GM23248 (cell line): ENCODE measurements at regions not wholly inside any gene's neighbourhood (a gene's known extent, or its start where the extent isn't known, plus 50 kb on each side); places are given as distances from the start of the nearest gene placed in this dataset.

ENCODE experiments used
- DNase-seq: peaks from one replicate; pipeline ENCODE4 v3.0.0-alpha.2; 2015
- H2AFZ ChIP-seq: fragments of 200-600 bp; sonication (generic); 2 replicates; pipeline ENCODE4 v1.6.1; 2016; ENCODE audit warnings: antibody characterized with exemption
- H3F3A ChIP-seq: fragments of 200-600 bp; sonication (generic); 2 replicates; pipeline ENCODE4 v1.6.1; 2016; ENCODE audit warnings: mild to moderate bottlenecking, antibody characterized with exemption, mixed run types; ENCODE audit not compliant: insufficient read depth
- H3K27ac ChIP-seq: fragments of 200-600 bp; sonication (generic); 2 replicates; pipeline ENCODE4 v1.5.1; 2016; ENCODE audit warnings: mild to moderate bottlenecking
- H3K27me3 ChIP-seq: fragments of 200-600 bp; sonication (generic); replicated peaks from 2 replicates; pipeline ENCODE4 v1.6.1; 2016; ENCODE audit warnings: mild to moderate bottlenecking; ENCODE audit not compliant: insufficient read depth
- H3K36me3 ChIP-seq: fragments of 200-600 bp; sonication (generic); 2 replicates; pipeline ENCODE4 v1.6.1; 2016; ENCODE audit warnings: low read depth, mild to moderate bottlenecking
- H3K4me1 ChIP-seq: fragments of 200-600 bp; sonication (generic); 2 replicates; pipeline ENCODE4 v1.6.1; 2016; ENCODE audit warnings: mild to moderate bottlenecking; ENCODE audit not compliant: insufficient read depth
- H3K4me2 ChIP-seq: fragments of 200-600 bp; sonication (generic); one replicate; pipeline ENCODE4 v1.6.1; 2016; ENCODE audit warnings: mild to moderate bottlenecking; ENCODE audit not compliant: unreplicated experiment
- H3K4me3 ChIP-seq: fragments of 200-600 bp; sonication (generic); 2 replicates; pipeline ENCODE4 v1.5.1; 2016; ENCODE audit warnings: mild to moderate bottlenecking
- H3K79me2 ChIP-seq: fragments of 200-600 bp; sonication (generic); 2 replicates; pipeline ENCODE4 v1.6.1; 2016; ENCODE audit warnings: mild to moderate bottlenecking; ENCODE audit not compliant: insufficient read depth
- H3K9ac ChIP-seq: fragments of 200-600 bp; sonication (generic); 2 replicates; pipeline ENCODE4 v1.6.1; 2016; ENCODE audit warnings: mild to moderate bottlenecking
- H3K9me2 ChIP-seq: fragments of 200-600 bp; sonication (generic); 2 replicates; pipeline ENCODE4 v1.6.1; 2016; ENCODE audit warnings: mixed run types, mild to moderate bottlenecking, moderate library complexity; ENCODE audit not compliant: insufficient read depth
- H3K9me3 ChIP-seq: fragments of 200-600 bp; sonication (generic); one replicate; pipeline ENCODE4 v1.6.1; 2017; ENCODE audit warnings: low read depth
- H4K20me1 ChIP-seq: fragments of 200-600 bp; sonication (generic); 2 replicates; pipeline ENCODE4 v1.6.0; 2016; ENCODE audit not compliant: insufficient read depth
- EZH2 ChIP-seq: fragments of 200-600 bp; sonication (generic); IDR thresholded peaks from 2 replicates; pipeline ENCODE4 v1.6.1; 2018; ENCODE audit warnings: antibody characterized with exemption, mild to moderate bottlenecking; ENCODE audit not compliant: insufficient read depth, poor library complexity, severe bottlenecking
- EZH2phosphoT487 ChIP-seq: fragments of 200-600 bp; sonication (generic); IDR thresholded peaks from 2 replicates; pipeline ENCODE4 v1.6.1; 2018; ENCODE audit warnings: antibody characterized with exemption, moderate library complexity, mild to moderate bottlenecking, low read depth; ENCODE audit not compliant: insufficient read depth
- WGBS, 2 experiments: methylation state at CpG; one replicate each; pipeline ENCODE4 v1.1.6; 2015 to 2017; ENCODE audit warnings: low lambda C conversion rate in 2 of 2, low coverage in 1 of 2; ENCODE audit errors: missing lambda C conversion rate in 2 of 2; 5-methylcytosine and 5-hydroxymethylcytosine counted together
- in situ Hi-C: fragments of 300-500 bp; cut with MboI; formaldehyde crosslinking; loops from 2 replicates; pipeline ENCODE4 v1.15.0; 2020

DNA sequence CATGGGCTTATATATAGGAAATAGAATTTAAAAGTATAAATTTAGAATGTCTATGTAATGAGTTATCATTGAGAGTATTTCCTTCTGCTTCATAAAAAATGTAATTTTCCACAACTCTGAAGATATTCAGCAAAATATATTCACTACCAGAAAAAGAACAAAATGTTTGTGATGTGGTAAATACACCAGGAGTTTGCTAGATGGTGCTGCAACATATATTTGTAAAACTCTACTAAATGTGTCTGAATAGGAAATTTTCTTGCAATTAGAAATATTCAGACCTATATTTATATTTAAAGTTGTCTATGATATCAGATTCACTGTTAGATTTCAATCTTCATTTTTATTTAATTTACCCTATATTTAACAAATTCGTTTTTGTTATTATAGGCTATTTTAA is 201.1 kb downstream of the PPP1R3A start:
- Histone ChIP-seq H3K36me3 (no peaks in the 10 kb centered on the region), H3K9me2 (no peaks in the 10 kb centered on the region), H3K4me3 (no peak overlapping the region), H3K9me3 (no peaks in the 10 kb centered on the region), H3K9ac (no peak overlapping the region), H4K20me1 (no peaks in the 10 kb centered on the region), H3F3A (no peaks in the 10 kb centered on the region), H3K79me2 (no peaks in the 10 kb centered on the region), H3K27me3 (no peaks in the 10 kb centered on the region), H3K4me2 (no peak overlapping the region), H3K4me1 (no peaks in the 10 kb centered on the region), H2AFZ (no peak overlapping the region), H3K27ac (no peak overlapping the region)
- DNase-seq: no peak
- in situ Hi-C loops: no loop called here
- TF ChIP-seq EZH2phosphoT487: no peak
- TF ChIP-seq EZH2: no peak
- WGBS, 2 experiments: 4 to 6% methylated on average over 1 of the region's 1 CpG

DNA sequence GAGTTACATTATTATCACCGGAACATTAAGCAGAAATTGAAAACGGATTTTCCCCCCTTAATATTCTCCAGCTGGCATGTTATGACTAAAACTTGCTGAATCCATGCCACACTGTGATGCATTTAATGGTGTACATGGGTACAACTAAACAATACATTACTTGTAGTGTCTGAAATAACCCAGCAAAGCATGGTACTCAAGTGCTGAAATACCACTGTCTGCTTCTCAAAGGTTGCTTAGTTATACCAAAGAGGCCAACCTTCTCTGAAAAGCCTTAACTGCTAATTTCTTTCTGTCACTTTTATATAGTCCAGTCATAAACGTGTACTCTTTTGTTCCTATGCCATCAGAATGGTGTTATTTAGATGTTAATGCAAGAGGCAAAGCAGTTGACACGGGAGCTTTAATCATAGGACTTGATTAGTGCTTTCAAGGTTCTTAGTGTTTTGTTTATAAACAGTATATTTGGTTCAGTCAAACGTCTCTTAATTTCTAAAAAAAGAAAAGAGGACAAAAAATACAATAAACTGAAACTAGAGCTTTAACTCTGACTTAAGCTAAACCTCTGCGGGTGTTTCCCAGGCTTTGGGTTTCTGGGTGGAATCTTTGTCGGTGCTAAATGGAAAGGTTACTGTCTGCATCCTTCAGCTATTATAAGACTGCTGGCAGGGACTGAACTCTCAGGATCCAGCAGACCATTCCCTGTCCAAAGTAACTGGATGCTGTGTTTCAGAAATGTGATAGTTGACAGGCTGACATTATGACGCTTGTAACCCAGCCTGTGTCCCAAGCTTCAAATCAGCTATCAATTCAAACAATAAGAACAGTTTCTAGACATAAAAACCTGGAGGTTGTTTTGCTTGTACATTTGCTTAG is 202.6 kb downstream of the PPP1R3A start:
- peak; percentile 4 for DNase-seq
- H3K4me1 ChIP-seq: no peaks in the 10 kb centered on the region
- H3K4me2 ChIP-seq: no peak overlapping the region
- no peak for TF ChIP-seq EZH2
- no peak for TF ChIP-seq EZH2phosphoT487
- no peaks in the 10 kb centered on the region for H4K20me1 ChIP-seq
- no peak overlapping the region for H3K4me3 ChIP-seq
- WGBS, 2 experiments: 3 to 8% methylated on average over 8 of the region's 8 CpGs
- in situ Hi-C loops: no loop called here
- H3K9ac ChIP-seq: no peak overlapping the region
- no peaks in the 10 kb centered on the region for H3K9me3 ChIP-seq
- no peaks in the 10 kb centered on the region for H3F3A ChIP-seq
- H3K36me3 ChIP-seq: no peaks in the 10 kb centered on the region
- H3K27me3 ChIP-seq: no peaks in the 10 kb centered on the region
- no peaks in the 10 kb centered on the region for H3K9me2 ChIP-seq
- no peaks in the 10 kb centered on the region for H3K79me2 ChIP-seq
- H3K27ac ChIP-seq: no peak overlapping the region
- peak overlapping the region; percentile 41 for H2AFZ ChIP-seq

DNA sequence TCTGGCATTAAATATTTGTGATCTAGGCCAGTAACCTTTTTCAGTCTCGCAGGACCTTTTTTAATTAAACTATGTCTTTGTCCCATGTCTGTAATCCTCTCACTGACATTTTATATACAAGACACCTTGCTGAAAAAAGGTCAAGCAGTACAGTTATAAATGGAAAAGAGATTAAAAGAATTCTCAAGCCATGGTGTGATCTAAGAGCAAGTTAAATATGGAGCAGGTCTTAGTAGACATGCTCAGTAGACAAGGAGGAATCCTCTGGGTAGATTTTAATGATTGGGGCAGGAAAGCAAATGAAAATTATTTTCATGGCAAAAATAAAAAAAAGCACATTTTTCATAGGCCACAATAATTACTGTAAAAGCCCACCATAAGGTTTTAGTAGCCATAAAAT is 203.5 kb downstream of the PPP1R3A start:
- Histone ChIP-seq H2AFZ (no peak overlapping the region), H3K27ac (no peak overlapping the region), H3F3A (no peaks in the 10 kb centered on the region), H3K36me3 (no peaks in the 10 kb centered on the region), H4K20me1 (no peaks in the 10 kb centered on the region), H3K4me1 (peaks cover 5% of the 10 kb centered on the region; the same call in 1 of the 2 replicates), H3K4me2 (no peak overlapping the region), H3K4me3 (no peak overlapping the region), H3K79me2 (no peaks in the 10 kb centered on the region), H3K9me2 (no peaks in the 10 kb centered on the region), H3K27me3 (no peaks in the 10 kb centered on the region), H3K9me3 (no peaks in the 10 kb centered on the region), H3K9ac (no peak overlapping the region)
- in situ Hi-C loops: no loop called here
- TF ChIP-seq EZH2: no peak
- no peak for TF ChIP-seq EZH2phosphoT487
- WGBS, 2 experiments: 0% methylated on average over 1 of the region's 1 CpG
- no peak for DNase-seq

DNA sequence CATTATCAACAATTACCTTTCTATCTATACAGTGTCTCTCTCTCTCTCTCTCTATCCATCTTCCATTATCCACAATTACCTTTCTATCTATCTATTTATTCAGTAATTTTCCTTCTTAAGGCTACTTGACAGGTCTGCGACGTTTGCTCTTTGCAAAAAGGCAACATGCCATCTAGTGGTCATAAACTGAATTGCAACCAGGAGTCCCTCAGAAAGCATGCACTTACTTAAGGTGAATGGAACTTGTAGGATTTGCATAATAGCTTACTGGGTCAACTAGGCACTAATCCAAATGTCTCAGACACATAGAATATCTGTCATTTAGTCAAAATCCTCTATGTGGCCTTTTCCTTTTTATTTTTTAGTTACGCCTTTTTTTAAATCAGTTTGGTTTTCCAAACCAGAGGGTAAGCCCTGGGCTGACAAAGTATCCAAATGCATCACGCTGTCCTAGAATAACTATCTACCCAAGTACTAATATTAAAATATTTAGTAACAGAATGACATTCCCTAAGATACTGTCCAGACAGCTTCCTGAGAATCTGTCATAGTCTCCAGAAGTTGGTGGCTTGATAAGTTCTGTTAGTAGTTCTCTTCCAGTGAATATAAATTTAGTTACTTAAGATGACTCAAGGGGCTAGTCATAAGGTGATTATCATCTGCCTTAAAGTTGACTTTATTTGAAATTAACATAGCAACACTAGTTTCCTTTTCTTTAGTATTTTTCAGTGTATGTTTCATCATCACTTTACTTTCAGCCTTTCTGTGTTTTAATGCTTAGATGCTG is 208.3 kb downstream of the PPP1R3A start:
- Histone ChIP-seq H3K9me2 (no peaks in the 10 kb centered on the region), H2AFZ (no peak overlapping the region), H3K36me3 (no peaks in the 10 kb centered on the region), H3K4me2 (no peak overlapping the region), H3K27me3 (no peaks in the 10 kb centered on the region), H3K79me2 (no peaks in the 10 kb centered on the region), H3K9ac (no peak overlapping the region), H3F3A (no peaks in the 10 kb centered on the region), H4K20me1 (no peaks in the 10 kb centered on the region), H3K9me3 (no peaks in the 10 kb centered on the region), H3K27ac (no peak overlapping the region), H3K4me1 (peaks cover 5% of the 10 kb centered on the region; the same call in 1 of the 2 replicates), H3K4me3 (no peak overlapping the region)
- TF ChIP-seq EZH2 (no peak), EZH2phosphoT487 (no peak)
- in situ Hi-C loops: no loop called here
- peak; percentile 79 for DNase-seq
- WGBS, 2 experiments: 32 to 38% methylated on average over 4 of the region's 4 CpGs
